H1 (cell line): ENCODE measurements at regions not wholly inside any gene's neighbourhood (a gene's known extent, or its start where the extent isn't known, plus 50 kb on each side); places are given as distances from the start of the nearest gene placed in this dataset.

Experiments used
- CTCF ChIA-PET: fragments of 300-600 bp; sonication (Branson Sonifier 250); formaldehyde crosslinking; loops from one replicate; lab custom pipeline; 2021; ENCODE audit not compliant: partially characterized antibody; lab: Charles Lee
- POLR2A ChIA-PET: fragments of 300-600 bp; sonication (Branson Sonifier 250); formaldehyde crosslinking; loops from one replicate; lab custom pipeline; 2021; ENCODE audit warnings: inconsistent platforms; ENCODE audit not compliant: partially characterized antibody; lab: Charles Lee
- DNase-seq, 2 experiments: peaks; one replicate each; pipeline versions ENCODE4 v3.0.0 to v3.0.0-alpha.2; 2010 to 2022; ENCODE audit warnings: low spot score in 2 of 2, low read depth in 1 of 2, mixed read lengths in 1 of 2
- FAIRE-seq: peaks from 2 replicates; lab custom pipeline; 2011; peaks lifted over from hg19 to GRCh38; lab: Jason Lieb, UNC
- H2AFZ ChIP-seq: 2 replicates; pipeline ENCODE4 v1.8.1; 2012; ENCODE audit warnings: low read length, inconsistent platforms
- H2AK5ac ChIP-seq: 2 replicates; pipeline ENCODE4 v1.6.1; 2013; ENCODE audit warnings: low read depth, low read length
- H2BK120ac ChIP-seq: replicated peaks from 2 replicates; pipeline ENCODE3; 2013; ENCODE audit warnings: low read depth, low read length, inconsistent platforms
- H2BK12ac ChIP-seq: 2 replicates; pipeline ENCODE4 v1.6.1; 2013; ENCODE audit warnings: low read depth, low read length
- H2BK15ac ChIP-seq: 2 replicates; pipeline ENCODE4 v1.6.1; 2013; ENCODE audit warnings: low read length
- H2BK20ac ChIP-seq: 2 replicates; pipeline ENCODE4 v1.6.1; 2013; ENCODE audit warnings: low read length
- H2BK5ac ChIP-seq: 2 replicates; pipeline ENCODE4 v1.6.1; 2013; ENCODE audit warnings: low read depth, low read length
- H3K14ac ChIP-seq: 2 replicates; pipeline ENCODE4 v1.6.1; 2013; ENCODE audit warnings: inconsistent platforms; ENCODE audit not compliant: insufficient read length
- H3K18ac ChIP-seq: 2 replicates; pipeline ENCODE4 v1.6.1; 2013; ENCODE audit warnings: low read length; ENCODE audit errors: extremely low read depth
- H3K23ac ChIP-seq: 2 replicates; pipeline ENCODE4 v1.6.1; 2013; ENCODE audit warnings: inconsistent platforms; ENCODE audit not compliant: insufficient read length
- H3K23me2 ChIP-seq: 2 replicates; pipeline ENCODE4 v1.6.1; 2013; ENCODE audit warnings: low read depth, low read length
- H3K27ac ChIP-seq: 2 replicates; pipeline ENCODE4 v1.6.1; 2011; ENCODE audit warnings: low read depth, low read length, inconsistent platforms
- H3K27me3 ChIP-seq, 4 experiments: replicated peaks in 1 of 4; 1 replicate in 1 of 4; 2 replicates in 3 of 4; pipeline versions ENCODE4 v1.6.1 to v1.8.1; 2011 to 2013; ENCODE audit warnings: low read length in 3 of 4, mild to moderate bottlenecking in 3 of 4, inconsistent platforms in 2 of 4, mixed read lengths in 2 of 4, moderate library complexity in 1 of 4; ENCODE audit not compliant: control insufficient read depth in 3 of 4, insufficient read depth in 3 of 4; ENCODE audit errors: extremely low read depth in 1 of 4
- H3K36me3 ChIP-seq, 4 experiments: 2 replicates each; pipeline versions ENCODE4 v1.6.1 to v1.8.1; 2011 to 2013; ENCODE audit warnings: mild to moderate bottlenecking in 4 of 4, low read length in 3 of 4, moderate library complexity in 2 of 4, control low read depth in 1 of 4, inconsistent platforms in 1 of 4; ENCODE audit not compliant: insufficient read depth in 4 of 4, control insufficient read depth in 2 of 4
- H3K4ac ChIP-seq: replicated peaks from 2 replicates; pipeline ENCODE3; 2013; ENCODE audit warnings: low read length, low read depth, mixed read lengths, inconsistent platforms; ENCODE audit not compliant: insufficient read length
- H3K4me1 ChIP-seq, 4 experiments: replicated peaks in 1 of 4; 1 replicate in 1 of 4; 2 replicates in 3 of 4; pipeline versions ENCODE4 v1.6.1 to v1.8.1; 2011 to 2013; ENCODE audit warnings: low read length in 3 of 4, inconsistent platforms in 2 of 4, mixed read lengths in 1 of 4; ENCODE audit not compliant: insufficient read depth in 4 of 4, control insufficient read depth in 3 of 4
- H3K4me2 ChIP-seq, 2 experiments: 2 replicates each; pipeline versions ENCODE4 v1.6.1 to v1.8.1; 2011 to 2013; ENCODE audit warnings: low read depth in 2 of 2, low read length in 2 of 2, control low read depth in 1 of 2, inconsistent platforms in 1 of 2, mild to moderate bottlenecking in 1 of 2; ENCODE audit not compliant: insufficient read depth in 1 of 2
- H3K4me3 ChIP-seq, 4 experiments: fragments of 200-600, 300-600 bp in 1 of 4; sonication (generic), shearing (Covaris generic), sonication (Bioruptor Twin) in 1 of 4; 2 replicates each; pipeline versions ENCODE4 v1.5.1 to v1.8.1; 2011 to 2016; ENCODE audit warnings: low read length in 4 of 4, low read depth in 3 of 4, control low read depth in 2 of 4, inconsistent platforms in 2 of 4, mild to moderate bottlenecking in 2 of 4, mixed read lengths in 1 of 4, moderate library complexity in 1 of 4; ENCODE audit not compliant: insufficient read depth in 2 of 4; ENCODE audit errors: extremely low read depth in 1 of 4
- H3K56ac ChIP-seq: replicated peaks from 2 replicates; pipeline ENCODE3; 2013; ENCODE audit warnings: low read depth, mild to moderate bottlenecking, mixed read lengths, low read length, inconsistent platforms; ENCODE audit not compliant: insufficient read length
- H3K79me1 ChIP-seq: 2 replicates; pipeline ENCODE4 v1.6.1; 2013; ENCODE audit warnings: low read depth, low read length, control low read depth
- H3K79me2 ChIP-seq, 2 experiments: 2 replicates each; pipeline versions ENCODE4 v1.6.1 to v1.8.1; 2012 to 2013; ENCODE audit warnings: low read length in 2 of 2, mild to moderate bottlenecking in 2 of 2, inconsistent platforms in 1 of 2; ENCODE audit not compliant: insufficient read depth in 2 of 2, control insufficient read depth in 1 of 2
- H3K9ac ChIP-seq, 4 experiments: replicated peaks in 1 of 4; 1 replicate in 1 of 4; 2 replicates in 3 of 4; pipeline versions ENCODE4 v1.6.1 to v1.8.1; 2011 to 2013; ENCODE audit warnings: low read depth in 3 of 4, low read length in 3 of 4, control low read depth in 2 of 4, mild to moderate bottlenecking in 2 of 4, moderate library complexity in 2 of 4, inconsistent platforms in 1 of 4; ENCODE audit errors: extremely low read depth in 1 of 4
- H3K9me3 ChIP-seq, 2 experiments: 2 replicates each; pipeline versions ENCODE4 v1.6.1 to v1.8.1; 2012 to 2013; ENCODE audit warnings: mild to moderate bottlenecking in 2 of 2, moderate library complexity in 2 of 2, control low read depth in 1 of 2, inconsistent platforms in 1 of 2, low read depth in 1 of 2, low read length in 1 of 2, mixed read lengths in 1 of 2; ENCODE audit not compliant: insufficient read depth in 2 of 2
- H4K20me1 ChIP-seq, 2 experiments: replicated peaks in 1 of 2; 2 replicates each; pipeline versions ENCODE3 to v1.8.1; 2011 to 2013; ENCODE audit warnings: inconsistent platforms in 2 of 2, low read length in 2 of 2, mild to moderate bottlenecking in 1 of 2; ENCODE audit not compliant: insufficient read depth in 2 of 2, control insufficient read depth in 1 of 2
- H4K5ac ChIP-seq: 2 replicates; pipeline ENCODE4 v1.6.1; 2013; ENCODE audit warnings: low read length, low read depth, mixed read lengths, inconsistent platforms; ENCODE audit not compliant: insufficient read length
- H4K8ac ChIP-seq: 2 replicates; pipeline ENCODE4 v1.8.0; 2013; ENCODE audit warnings: mild to moderate bottlenecking, moderate library complexity, low read length, inconsistent platforms; ENCODE audit not compliant: insufficient read depth; ENCODE audit errors: extremely low read depth
- H4K91ac ChIP-seq: replicated peaks from 2 replicates; pipeline ENCODE3; 2013; ENCODE audit warnings: low read length, mixed read lengths, inconsistent platforms; ENCODE audit not compliant: insufficient read length
- CREB1 ChIP-seq: IDR thresholded peaks from 2 replicates; pipeline ENCODE4 v1.6.1; 2012; ENCODE audit warnings: inconsistent platforms
- JUND ChIP-seq: IDR thresholded peaks from 2 replicates; pipeline ENCODE4 v1.6.1; 2011; ENCODE audit warnings: mild to moderate bottlenecking, improper control_type of control experiment, low read length
- POU5F1 ChIP-seq: IDR thresholded peaks from 2 replicates; pipeline ENCODE4 v1.6.1; 2011; ENCODE audit warnings: low read depth, mild to moderate bottlenecking, low read length, moderate library complexity
- SUZ12 ChIP-seq: fragments of 200-600 bp; sonication (generic); IDR thresholded peaks from 2 replicates; pipeline ENCODE4 v1.6.1; 2012; ENCODE audit warnings: mild to moderate bottlenecking, inconsistent platforms, low read length, moderate library complexity, mixed read lengths
- TAF7 ChIP-seq: optimal IDR thresholded peaks from 2 replicates; pipeline ENCODE3; 2011; ENCODE audit warnings: low read depth, mild to moderate bottlenecking, inconsistent platforms, low read length, moderate library complexity, borderline replicate concordance
- YY1 ChIP-seq: IDR thresholded peaks from 2 replicates; pipeline ENCODE4 v1.6.1; 2011; ENCODE audit warnings: low read depth, mild to moderate bottlenecking, low read length
- WGBS, 2 experiments: shearing (Covaris generic) in 1 of 2; methylation state at CpG; one replicate each; pipeline versions ENCODE4 v1.1.6 to v1.1.7; 2013 to 2015; ENCODE audit warnings: low lambda C conversion rate in 2 of 2, mixed read lengths in 2 of 2, inconsistent platforms in 1 of 2, low coverage in 1 of 2, missing lambda C conversion rate in 1 of 2; ENCODE audit not compliant: insufficient replicate concordance in 2 of 2, insufficient coverage in 1 of 2, insufficient read length in 1 of 2; ENCODE audit errors: extremely low coverage in 1 of 2, missing lambda C conversion rate in 1 of 2; 5-methylcytosine and 5-hydroxymethylcytosine counted together

DNA sequence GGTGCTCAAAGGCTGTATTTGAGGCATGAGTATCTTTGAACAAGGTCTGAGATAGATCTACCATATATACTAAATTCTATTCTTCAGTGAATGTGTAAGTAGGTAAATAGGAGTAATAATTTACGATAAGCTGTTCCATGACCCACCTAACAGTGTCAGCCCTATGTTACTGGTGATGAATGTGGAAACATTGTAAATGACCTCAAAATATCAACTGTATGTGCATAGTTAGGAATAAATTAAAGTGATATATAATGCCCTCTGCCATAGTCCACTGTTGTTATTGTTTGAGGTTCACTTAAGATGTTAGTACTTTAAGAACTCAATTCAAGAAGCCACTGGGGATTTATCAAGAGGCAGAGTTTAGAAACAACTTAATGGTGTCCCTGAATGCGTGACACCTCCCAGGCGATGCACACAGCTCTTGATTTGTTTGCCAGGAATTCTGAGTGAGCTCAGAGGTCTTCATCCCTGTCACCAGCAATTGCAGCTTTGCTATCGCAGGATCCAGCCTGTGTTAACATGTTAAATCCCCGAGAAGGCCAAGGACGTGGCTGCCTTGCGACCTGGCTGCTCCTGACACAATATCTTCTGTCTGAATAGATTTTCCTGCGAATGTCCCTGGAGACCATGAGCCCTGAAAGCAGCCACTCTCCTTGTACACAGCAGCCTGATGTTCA lies 104.9 kb downstream of the KLF6 start:
- ChIA-PET POLR2A (no interaction called here), CTCF (no interaction called here)
- Histone ChIP-seq H3K56ac (no peak overlapping the region), H2AFZ (no peak overlapping the region), H3K79me2 (no peaks in the 10 kb centered on the region), H4K5ac (no peak overlapping the region), H3K27ac (no peak overlapping the region), H3K4me1 (no peaks in the 10 kb centered on the region), H4K8ac (no peak overlapping the region), H3K4me2 (no peak overlapping the region), H3K14ac (no peak overlapping the region), H2BK12ac (no peak overlapping the region), H2AK5ac (no peak overlapping the region), H3K27me3 (no peaks in the 10 kb centered on the region), H4K20me1 (no peaks in the 10 kb centered on the region), H4K91ac (no peak overlapping the region), H2BK120ac (no peak overlapping the region), H3K9ac (no peak overlapping the region), H3K36me3 (no peaks in the 10 kb centered on the region), H3K79me1 (no peaks in the 10 kb centered on the region), H3K23ac (no peak overlapping the region), H3K18ac (no peak overlapping the region), H3K9me3 (no peaks in the 10 kb centered on the region), H3K4ac (no peak overlapping the region), H2BK20ac (no peak overlapping the region), H2BK15ac (no peak overlapping the region), H3K23me2 (no peaks in the 10 kb centered on the region), H2BK5ac (no peak overlapping the region), H3K4me3 (no peak overlapping the region)
- FAIRE-seq: no peak
- WGBS, 2 experiments: 92% methylated on average over 8 of the region's 8 CpGs; no CpG with 5 or more reads in 1 of the 2 experiments
- DNase-seq: no peak
- TF ChIP-seq POU5F1: no peak
- TF ChIP-seq JUND: no peak
- TF ChIP-seq TAF7: no peak
- TF ChIP-seq YY1: no peak
- no peak for TF ChIP-seq CREB1
- TF ChIP-seq SUZ12: no peak
